H9 (cell line): ENCODE measurements at regions not wholly inside any gene's neighbourhood (a gene's known extent, or its start where the extent isn't known, plus 50 kb on each side); places are given as distances from the start of the nearest gene placed in this dataset.

Experiments
- DNase-seq: peaks from one replicate; pipeline ENCODE4 v3.0.0-alpha.2; 2017
- H2AFZ ChIP-seq: one replicate; pipeline ENCODE4 v1.6.1; 2013; ENCODE audit warnings: mild to moderate bottlenecking, low read length, control low read depth, moderate library complexity
- H2AK5ac ChIP-seq: 2 replicates; pipeline ENCODE4 v1.6.1; 2013; ENCODE audit warnings: low read length, control low read depth, mixed read lengths; ENCODE audit not compliant: insufficient read length
- H2BK120ac ChIP-seq: one replicate; pipeline ENCODE4 v1.6.1; 2013; ENCODE audit warnings: low read depth, mild to moderate bottlenecking, low read length, control low read depth, inconsistent platforms; ENCODE audit not compliant: poor library complexity, severe bottlenecking
- H2BK12ac ChIP-seq: 2 replicates; pipeline ENCODE4 v1.6.1; 2013; ENCODE audit warnings: low read length, control low read depth, mixed read lengths, low read depth; ENCODE audit not compliant: insufficient read length
- H2BK15ac ChIP-seq: 2 replicates; pipeline ENCODE4 v1.6.1; 2013; ENCODE audit warnings: low read depth, low read length, control low read depth
- H2BK20ac ChIP-seq: one replicate; pipeline ENCODE4 v1.6.1; 2013; ENCODE audit warnings: low read depth, mild to moderate bottlenecking, low read length, control low read depth, inconsistent platforms; ENCODE audit not compliant: poor library complexity, severe bottlenecking
- H2BK5ac ChIP-seq: 2 replicates; pipeline ENCODE4 v1.6.1; 2013; ENCODE audit warnings: low read length, control low read depth, mixed read lengths; ENCODE audit not compliant: insufficient read length
- H3K14ac ChIP-seq: 2 replicates; pipeline ENCODE4 v1.6.1; 2013; ENCODE audit warnings: low read length, control low read depth; ENCODE audit not compliant: insufficient read depth
- H3K18ac ChIP-seq: 2 replicates; pipeline ENCODE4 v1.6.1; 2013; ENCODE audit warnings: low read depth, mild to moderate bottlenecking, mixed read lengths, low read length, control low read depth; ENCODE audit not compliant: insufficient read length
- H3K23ac ChIP-seq: 2 replicates; pipeline ENCODE4 v1.6.1; 2013; ENCODE audit warnings: low read length, control low read depth, mixed read lengths, low read depth; ENCODE audit not compliant: insufficient read length
- H3K23me2 ChIP-seq: 2 replicates; pipeline ENCODE4 v1.6.1; 2013; ENCODE audit warnings: low read depth, mild to moderate bottlenecking, mixed read lengths, low read length, control low read depth; ENCODE audit not compliant: insufficient read length, poor library complexity, severe bottlenecking
- H3K27ac ChIP-seq: 2 replicates; pipeline ENCODE4 v1.5.1; 2013; ENCODE audit warnings: low read length, control low read depth, mixed read lengths, low read depth; ENCODE audit not compliant: insufficient read length
- H3K27me3 ChIP-seq: 2 replicates; pipeline ENCODE4 v1.6.1; 2013; ENCODE audit warnings: low read length, control low read depth, inconsistent platforms; ENCODE audit not compliant: insufficient read depth
- H3K4ac ChIP-seq: 2 replicates; pipeline ENCODE4 v1.6.1; 2013; ENCODE audit warnings: low read depth, mild to moderate bottlenecking, control low read depth, inconsistent platforms, low read length, moderate library complexity
- H3K4me1 ChIP-seq: 2 replicates; pipeline ENCODE4 v1.6.1; 2013; ENCODE audit warnings: low read length, control low read depth, inconsistent platforms; ENCODE audit not compliant: insufficient read depth
- H3K4me2 ChIP-seq: 2 replicates; pipeline ENCODE4 v1.6.1; 2013; ENCODE audit warnings: low read length, control low read depth, mixed read lengths; ENCODE audit not compliant: insufficient read length, insufficient read depth
- H3K56ac ChIP-seq: 2 replicates; pipeline ENCODE4 v1.6.1; 2013; ENCODE audit warnings: low read depth, mild to moderate bottlenecking, mixed read lengths, low read length, control low read depth; ENCODE audit not compliant: insufficient read length
- H3K79me1 ChIP-seq: 2 replicates; pipeline ENCODE4 v1.6.1; 2013; ENCODE audit warnings: low read depth, mild to moderate bottlenecking, moderate library complexity, low read length, control low read depth, inconsistent platforms; ENCODE audit not compliant: insufficient read depth, poor library complexity, severe bottlenecking
- H3K79me2 ChIP-seq: 2 replicates; pipeline ENCODE4 v1.6.1; 2013; ENCODE audit warnings: low read length, control low read depth, inconsistent platforms; ENCODE audit not compliant: insufficient read depth
- H3K9ac ChIP-seq: 2 replicates; pipeline ENCODE4 v1.6.1; 2013; ENCODE audit warnings: low read length, control low read depth, mixed read lengths; ENCODE audit not compliant: insufficient read length; ENCODE audit errors: extremely low read depth
- H3K9me3 ChIP-seq: one replicate; pipeline ENCODE4 v1.6.1; 2013; ENCODE audit warnings: low read depth, low read length, inconsistent platforms; ENCODE audit not compliant: control insufficient read depth
- H3T11ph ChIP-seq: one replicate; pipeline ENCODE4 v1.6.1; 2013; ENCODE audit warnings: mild to moderate bottlenecking, low read length, control low read depth, inconsistent platforms
- H4K20me1 ChIP-seq: one replicate; pipeline ENCODE4 v1.6.1; 2013; ENCODE audit not compliant: control insufficient read depth, insufficient read length, insufficient read depth
- H4K5ac ChIP-seq: 2 replicates; pipeline ENCODE4 v1.6.1; 2013; ENCODE audit warnings: low read depth, mild to moderate bottlenecking, mixed read lengths, low read length, control low read depth; ENCODE audit not compliant: insufficient read length
- H4K8ac ChIP-seq: replicated peaks from 2 replicates; pipeline ENCODE4 v1.6.1; 2013; ENCODE audit warnings: low read length, control low read depth, mixed read lengths, low read depth; ENCODE audit not compliant: insufficient read length
- H4K91ac ChIP-seq: 2 replicates; pipeline ENCODE4 v1.6.1; 2013; ENCODE audit warnings: low read depth, mild to moderate bottlenecking, moderate library complexity, mixed read lengths, low read length, control low read depth; ENCODE audit not compliant: insufficient read length
- H3K27ac Mint-ChIP-seq, 3 experiments: 2 replicates in 2 of 3; 3 replicates in 1 of 3; pipeline ENCODE4 v1.8.0; 2020 to 2021; ENCODE audit warnings: mixed read lengths in 3 of 3, mild to moderate bottlenecking in 1 of 3, moderate library complexity in 1 of 3
- H3K27me3 Mint-ChIP-seq: 2 replicates; pipeline ENCODE4 v1.8.0; 2021; ENCODE audit warnings: low read depth, mild to moderate bottlenecking, moderate library complexity, mixed read lengths
- H3K36me3 Mint-ChIP-seq, 3 experiments: 2 replicates in 2 of 3; 3 replicates in 1 of 3; pipeline ENCODE4 v1.8.0; 2020 to 2021; ENCODE audit warnings: low read depth in 3 of 3, mixed read lengths in 3 of 3; ENCODE audit not compliant: insufficient read depth in 1 of 3
- H3K4me1 Mint-ChIP-seq, 2 experiments: 2 replicates each; pipeline ENCODE4 v1.8.0; 2020; ENCODE audit warnings: mixed read lengths in 2 of 2
- H3K4me3 Mint-ChIP-seq, 2 experiments: 2 replicates in 1 of 2; 3 replicates in 1 of 2; pipeline ENCODE4 v1.8.0; 2020 to 2021; ENCODE audit warnings: mild to moderate bottlenecking in 2 of 2, mixed read lengths in 2 of 2, moderate library complexity in 1 of 2
- H3K9me3 Mint-ChIP-seq, 2 experiments: 2 replicates in 1 of 2; 3 replicates in 1 of 2; pipeline ENCODE4 v1.8.0; 2020; ENCODE audit warnings: mild to moderate bottlenecking in 2 of 2, mixed read lengths in 2 of 2, moderate library complexity in 1 of 2
- CTCF ChIP-seq: fragments of 200-600 bp; sonication (generic); conservative IDR thresholded peaks from 3 replicates; pipeline ENCODE4 v1.8.0; 2021; ENCODE audit warnings: antibody characterized with exemption, mild to moderate bottlenecking
- WGBS: extraction: QIAGEN DNeasy Blood & Tissue Kit; methylation state at CpG from one replicate; pipeline ENCODE4 v1.1.7; 2013; ENCODE audit warnings: missing lambda C conversion rate, low lambda C conversion rate, mixed read lengths; ENCODE audit not compliant: insufficient read length; ENCODE audit errors: extremely low coverage; 5-methylcytosine and 5-hydroxymethylcytosine counted together

- Mint-ChIP-seq H3K4me3 (no peak overlapping the region), H3K27me3 (no peaks in the 10 kb centered on the region), H3K27ac (no peak overlapping the region; a peak in 1 of 7 replicates), H3K4me1 (peaks cover 6 to 7% of the 10 kb centered on the region in 2 experiments), H3K9me3 (no peaks in the 10 kb centered on the region), H3K36me3 (no peaks in the 10 kb centered on the region; a peak in 1 of 7 replicates)
- no peak overlapping the region for H3K27ac ChIP-seq
- no peaks in the 10 kb centered on the region for H3K27me3 ChIP-seq
- no peak overlapping the region for H4K91ac ChIP-seq
- H2AK5ac ChIP-seq: no peak overlapping the region
- no peak overlapping the region for H2BK120ac ChIP-seq
- H4K20me1 ChIP-seq: no peaks in the 10 kb centered on the region
- no peak overlapping the region for H2BK20ac ChIP-seq
- H3K9ac ChIP-seq: no peak overlapping the region
- no peak overlapping the region for H2BK12ac ChIP-seq
- H3K23me2 ChIP-seq: no peaks in the 10 kb centered on the region
- H3K4me1 ChIP-seq: no peaks in the 10 kb centered on the region
- no peak for TF ChIP-seq CTCF
- H2AFZ ChIP-seq: peak overlapping the region; percentile 40
- H3K23ac ChIP-seq: no peak overlapping the region
- H3T11ph ChIP-seq: no peak overlapping the region
- no peaks in the 10 kb centered on the region for H3K79me1 ChIP-seq
- H3K9me3 ChIP-seq: no peaks in the 10 kb centered on the region
- H3K56ac ChIP-seq: no peak overlapping the region
- H4K5ac ChIP-seq: no peak overlapping the region
- H4K8ac ChIP-seq: no peak overlapping the region
- H3K4ac ChIP-seq: no peak overlapping the region
- H3K4me2 ChIP-seq: no peak overlapping the region
- H3K18ac ChIP-seq: no peak overlapping the region
- no peak overlapping the region for H2BK5ac ChIP-seq
- no peaks in the 10 kb centered on the region for H3K79me2 ChIP-seq
- H2BK15ac ChIP-seq: no peak overlapping the region
- no CpG with 5 or more reads among the region's 5 CpGs for WGBS
- DNase-seq: no peak
- H3K14ac ChIP-seq: no peak overlapping the region
Measured at GRCh38 chr6:18795726-18796125, 408.6 kb downstream of the RNF144B start.
